Endodermal cell (in vitro differentiated cells): ENCODE measurements at regions not wholly inside any gene's neighbourhood (a gene's known extent, or its start where the extent isn't known, plus 50 kb on each side); places are given as distances from the start of the nearest gene placed in this dataset.
"Not testable (repeated sequence)": the region's sequence is repeated elsewhere in the genome, so short reads cannot be mapped to it uniquely, and the experiment has no call there.

ENCODE experiments used
- DNase-seq: peaks from one replicate; pipeline ENCODE4 v3.0.0-alpha.2; 2017
- H3K27ac ChIP-seq: 2 replicates; pipeline ENCODE4 v1.5.1; 2013; ENCODE audit warnings: mild to moderate bottlenecking, low read depth, low read length, moderate library complexity
- H3K27me3 ChIP-seq: 2 replicates; pipeline ENCODE4 v1.6.1; 2013; ENCODE audit warnings: mild to moderate bottlenecking, low read length, moderate library complexity; ENCODE audit not compliant: insufficient read depth, control insufficient read depth, poor library complexity, severe bottlenecking
- H3K36me3 ChIP-seq: 2 replicates; pipeline ENCODE4 v1.7.0; 2013; ENCODE audit warnings: mild to moderate bottlenecking, low read length, moderate library complexity; ENCODE audit not compliant: control insufficient read depth, insufficient read depth
- H3K4me1 ChIP-seq: one replicate; pipeline ENCODE4 v1.7.0; 2013; ENCODE audit warnings: low read length; ENCODE audit not compliant: control insufficient read depth, insufficient read depth
- H3K4me3 ChIP-seq: 2 replicates; pipeline ENCODE4 v1.5.1; 2013; ENCODE audit warnings: mild to moderate bottlenecking, low read length, moderate library complexity
- H3K9ac ChIP-seq: 2 replicates; pipeline ENCODE4 v1.6.1; 2013; ENCODE audit warnings: mild to moderate bottlenecking, low read length, moderate library complexity; ENCODE audit not compliant: poor library complexity, severe bottlenecking; ENCODE audit errors: extremely low read depth
- H3K9me3 ChIP-seq: 2 replicates; pipeline ENCODE4 v1.6.1; 2013; ENCODE audit warnings: mild to moderate bottlenecking, low read length, moderate library complexity; ENCODE audit not compliant: control insufficient read depth
- H3K27ac Mint-ChIP-seq: 2 replicates; pipeline ENCODE4 v1.8.0; 2020; ENCODE audit warnings: mixed read lengths
- H3K27me3 Mint-ChIP-seq: 2 replicates; pipeline ENCODE4 v1.8.0; 2021; ENCODE audit warnings: mild to moderate bottlenecking, mixed read lengths; ENCODE audit not compliant: insufficient read depth
- H3K36me3 Mint-ChIP-seq: 2 replicates; pipeline ENCODE4 v1.8.0; 2020; ENCODE audit warnings: low read depth, mixed read lengths
- H3K4me1 Mint-ChIP-seq: 2 replicates; pipeline ENCODE4 v1.8.0; 2020; ENCODE audit warnings: mixed read lengths
- H3K4me3 Mint-ChIP-seq: 2 replicates; pipeline ENCODE4 v1.8.0; 2020; ENCODE audit warnings: mild to moderate bottlenecking, moderate library complexity, mixed read lengths
- H3K9me3 Mint-ChIP-seq: 2 replicates; pipeline ENCODE4 v1.8.0; 2020; ENCODE audit warnings: mild to moderate bottlenecking, mixed read lengths
- CTCF ChIP-seq: fragments of 200-600 bp; sonication (generic); conservative IDR thresholded peaks from 2 replicates; pipeline ENCODE4 v1.5.0; 2021; ENCODE audit warnings: antibody characterized with exemption, mild to moderate bottlenecking
- WGBS, 2 experiments: methylation state at CpG; one replicate each; pipeline versions ENCODE4 v1.1.5 to v1.1.7; 2013; ENCODE audit warnings: missing lambda C conversion rate in 2 of 2, mixed read lengths in 1 of 2; ENCODE audit not compliant: insufficient coverage in 1 of 2, insufficient read length in 1 of 2; 5-methylcytosine and 5-hydroxymethylcytosine counted together

DNA sequence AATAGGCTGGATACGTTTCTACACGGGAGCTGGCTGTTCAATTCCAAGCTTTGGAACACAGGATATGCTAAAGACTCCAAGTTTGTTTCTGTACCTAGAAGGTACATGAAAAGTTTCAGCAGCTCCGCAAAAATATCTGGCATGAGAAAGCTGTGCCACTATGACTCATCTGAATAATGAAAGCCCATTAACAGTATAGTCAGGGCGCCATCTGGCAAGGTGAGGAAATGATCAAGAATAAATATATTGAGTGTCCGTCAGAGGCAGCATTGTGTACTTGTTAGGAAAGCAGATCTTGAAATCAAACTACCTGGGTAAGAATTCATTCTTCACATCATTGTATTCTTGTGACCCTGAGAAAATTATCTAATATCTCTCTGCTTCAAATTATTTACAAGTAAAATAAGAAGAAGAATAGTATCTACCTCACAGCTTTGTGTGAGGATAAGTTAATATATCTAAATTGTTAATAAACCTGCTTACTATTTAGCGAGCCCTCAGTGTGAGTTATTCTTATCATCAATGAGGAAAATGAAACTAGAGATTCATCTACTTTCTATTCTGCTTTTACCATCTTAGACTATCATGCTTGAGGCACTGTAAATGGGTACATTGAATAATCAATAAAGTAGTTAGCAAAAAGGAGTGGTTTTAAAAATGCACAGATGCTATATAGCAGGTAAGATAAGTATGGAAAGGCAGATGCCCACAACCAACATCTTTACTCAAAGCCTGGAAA, 53.5 kb downstream of the FSCB start:
- Mint-ChIP-seq H3K9me3 (peaks cover 48% of the 10 kb centered on the region), H3K4me1 (peaks cover 11% of the 10 kb centered on the region), H3K27ac (no peak overlapping the region), H3K4me3 (no peak overlapping the region), H3K27me3 (no peaks in the 10 kb centered on the region), H3K36me3 (peaks cover 11% of the 10 kb centered on the region)
- WGBS, 2 experiments = 92 to 96% methylated on average over 5 to 6 of the region's 6 CpGs
- Histone ChIP-seq H3K9ac (no peak overlapping the region), H3K27me3 (no peaks in the 10 kb centered on the region), H3K9me3 (peaks cover 37% of the 10 kb centered on the region), H3K27ac (no peak overlapping the region), H3K36me3 (no peaks in the 10 kb centered on the region), H3K4me3 (no peak overlapping the region), H3K4me1 (peaks cover 2% of the 10 kb centered on the region)
- no peak for TF ChIP-seq CTCF
- DNase-seq = no peak

GRCh38 chr14:44450232-44450631, 56.9 kb downstream of the FSCB start:
- not testable (repeated sequence) for H3K27me3 Mint-ChIP-seq, H3K36me3 Mint-ChIP-seq, H3K36me3 ChIP-seq, H3K9ac ChIP-seq, H3K27me3 ChIP-seq, H3K27ac ChIP-seq, DNase-seq, H3K4me3 Mint-ChIP-seq, H3K4me1 ChIP-seq, H3K27ac Mint-ChIP-seq
- Mint-ChIP-seq H3K9me3 (peaks cover 24% of the 10 kb centered on the region), H3K4me1 (peaks cover 20% of the 10 kb centered on the region)
- 97 to 100% methylated on average over 1 to 3 of the region's 3 CpGs for WGBS, 2 experiments
- Histone ChIP-seq H3K9me3 (peaks cover 30% of the 10 kb centered on the region), H3K4me3 (peak overlapping the region; percentile 60)

DNA sequence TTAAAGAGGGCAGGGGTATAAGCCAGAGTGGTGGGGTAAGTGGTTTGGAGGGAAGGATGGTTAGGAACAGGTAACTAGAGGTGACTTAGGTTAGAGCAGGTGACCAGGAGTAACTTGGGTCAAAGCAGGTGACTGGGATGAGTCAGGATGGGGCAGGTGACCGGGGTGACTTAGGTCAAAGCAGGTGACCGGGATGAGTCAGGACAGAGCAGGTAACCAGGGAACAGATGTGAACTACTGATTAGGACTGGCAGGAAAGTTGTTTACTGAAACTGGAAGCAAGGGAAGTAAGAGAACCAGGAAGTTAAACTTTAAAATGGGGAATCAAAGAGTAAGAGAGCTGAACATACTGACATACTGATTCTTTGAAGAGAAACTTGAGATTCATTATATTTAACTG, 57.4 kb downstream of the FSCB start:
- DNase-seq = no peak
- 92% methylated on average over 2 of the region's 2 CpGs for WGBS, 2 experiments
- Histone ChIP-seq H3K27ac (no peak overlapping the region), H3K9me3 (peaks cover 30% of the 10 kb centered on the region), H3K4me3 (peak overlapping the region; percentile 60), H3K9ac (no peak overlapping the region), H3K36me3 (no peaks in the 10 kb centered on the region), H3K27me3 (no peaks in the 10 kb centered on the region), H3K4me1 (peaks cover 6% of the 10 kb centered on the region)
- TF ChIP-seq CTCF = no peak
- peaks cover 7% of the 10 kb centered on the region for H3K36me3 Mint-ChIP-seq
- no peak overlapping the region for H3K4me3 Mint-ChIP-seq
- H3K27me3 Mint-ChIP-seq = no peaks in the 10 kb centered on the region
- H3K9me3 Mint-ChIP-seq = peaks cover 24% of the 10 kb centered on the region
- peak overlapping the region; percentile 27 for H3K27ac Mint-ChIP-seq
- peaks cover 20% of the 10 kb centered on the region for H3K4me1 Mint-ChIP-seq
